GM12874 (cell line): ENCODE measurements at regions not wholly inside any gene's neighbourhood (a gene's known extent, or its start where the extent isn't known, plus 50 kb on each side); places are given as distances from the start of the nearest gene placed in this dataset.

ENCODE experiments used
- TF ChIP-seq, protein P1 (sequence below): IDR thresholded peaks from 2 replicates; pipeline ENCODE4 v1.5.1; 2011; ENCODE audit warnings: low read depth, mild to moderate bottlenecking, control low read depth, low read length, moderate library complexity; ENCODE audit not compliant: insufficient read depth

DNA sequence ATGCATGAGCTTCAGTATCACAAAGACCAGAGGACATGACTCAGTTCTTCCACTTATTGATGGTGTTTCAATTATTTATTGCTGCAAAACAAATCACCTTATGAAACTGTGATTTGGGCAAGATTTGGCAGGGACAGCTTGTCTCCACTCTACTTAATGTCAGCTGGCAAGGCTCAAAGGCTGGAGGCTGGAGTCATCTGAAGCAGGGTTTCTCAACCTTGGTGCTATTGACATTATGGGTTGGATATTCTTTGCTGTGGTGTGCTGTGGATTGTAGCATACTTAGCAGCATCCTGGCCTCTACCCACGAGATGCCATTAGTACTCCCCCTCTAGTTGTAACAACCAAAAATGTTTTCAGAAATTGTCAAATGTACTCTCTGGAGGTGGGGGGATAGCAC lies 138.8 kb upstream of the PEX5L start:
- TF ChIP-seq, protein P1, sequence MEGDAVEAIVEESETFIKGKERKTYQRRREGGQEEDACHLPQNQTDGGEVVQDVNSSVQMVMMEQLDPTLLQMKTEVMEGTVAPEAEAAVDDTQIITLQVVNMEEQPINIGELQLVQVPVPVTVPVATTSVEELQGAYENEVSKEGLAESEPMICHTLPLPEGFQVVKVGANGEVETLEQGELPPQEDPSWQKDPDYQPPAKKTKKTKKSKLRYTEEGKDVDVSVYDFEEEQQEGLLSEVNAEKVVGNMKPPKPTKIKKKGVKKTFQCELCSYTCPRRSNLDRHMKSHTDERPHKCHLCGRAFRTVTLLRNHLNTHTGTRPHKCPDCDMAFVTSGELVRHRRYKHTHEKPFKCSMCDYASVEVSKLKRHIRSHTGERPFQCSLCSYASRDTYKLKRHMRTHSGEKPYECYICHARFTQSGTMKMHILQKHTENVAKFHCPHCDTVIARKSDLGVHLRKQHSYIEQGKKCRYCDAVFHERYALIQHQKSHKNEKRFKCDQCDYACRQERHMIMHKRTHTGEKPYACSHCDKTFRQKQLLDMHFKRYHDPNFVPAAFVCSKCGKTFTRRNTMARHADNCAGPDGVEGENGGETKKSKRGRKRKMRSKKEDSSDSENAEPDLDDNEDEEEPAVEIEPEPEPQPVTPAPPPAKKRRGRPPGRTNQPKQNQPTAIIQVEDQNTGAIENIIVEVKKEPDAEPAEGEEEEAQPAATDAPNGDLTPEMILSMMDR = no peak

DNA sequence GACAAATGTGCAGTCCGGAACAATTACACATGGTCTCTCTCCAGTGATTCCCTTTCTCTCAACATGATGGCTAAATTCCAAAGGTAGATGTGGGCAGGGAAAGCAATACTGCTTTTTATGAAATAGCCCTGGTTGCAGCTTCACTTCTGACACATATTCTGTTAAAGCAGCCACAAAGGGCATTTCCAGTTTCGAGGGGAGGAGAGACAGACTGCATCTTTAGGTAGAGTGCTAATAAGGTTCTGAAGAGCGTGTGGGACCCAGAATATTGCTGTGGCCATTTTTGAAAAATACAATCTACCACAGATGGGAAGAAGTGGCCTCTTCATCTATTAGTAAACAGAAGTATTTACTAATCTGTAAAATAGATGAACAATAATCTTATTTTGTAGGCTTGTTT lies 139.3 kb upstream of the PEX5L start:
- TF ChIP-seq, protein P1 = no peak

DNA sequence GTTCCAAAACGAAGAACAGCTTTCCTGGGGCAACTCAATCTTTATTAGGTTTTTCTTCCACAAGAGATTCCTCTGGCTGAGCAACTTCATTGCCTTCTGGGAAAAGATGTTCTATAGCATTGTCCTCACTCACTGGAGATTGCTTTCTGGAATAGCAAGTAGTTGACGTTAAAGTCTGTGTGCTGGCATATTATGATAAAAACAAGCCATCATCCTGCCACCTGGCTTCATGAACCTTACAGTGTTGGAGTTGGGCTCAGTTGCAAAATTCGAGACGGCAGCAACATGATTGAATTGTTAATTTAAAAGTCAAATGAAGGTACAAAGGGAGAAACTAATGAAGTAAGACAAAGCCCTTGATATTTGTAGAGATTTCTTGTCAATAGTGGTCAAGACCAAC lies 140.5 kb upstream of the PEX5L start:
- TF ChIP-seq, protein P1 = no peak

DNA sequence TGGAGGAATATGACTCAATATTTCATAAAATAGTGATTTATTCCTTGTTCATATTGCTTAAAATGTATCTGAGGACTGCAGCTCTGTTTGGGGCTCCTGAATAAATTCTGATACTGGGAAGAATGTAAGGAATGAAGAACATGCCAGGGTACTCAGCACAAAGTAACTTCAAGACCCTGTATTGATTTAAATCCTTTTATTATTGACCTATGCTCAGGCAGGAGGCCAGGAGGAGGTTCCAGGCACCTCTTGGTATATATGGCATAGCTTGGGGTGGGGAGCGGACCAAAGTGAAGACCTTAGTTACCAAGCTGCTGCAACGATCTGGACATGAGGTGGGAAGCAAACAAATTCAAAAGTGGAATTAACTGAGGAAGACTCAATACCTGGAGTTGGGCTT lies 142.8 kb upstream of the PEX5L start:
- TF ChIP-seq, protein P1 = no peak

DNA sequence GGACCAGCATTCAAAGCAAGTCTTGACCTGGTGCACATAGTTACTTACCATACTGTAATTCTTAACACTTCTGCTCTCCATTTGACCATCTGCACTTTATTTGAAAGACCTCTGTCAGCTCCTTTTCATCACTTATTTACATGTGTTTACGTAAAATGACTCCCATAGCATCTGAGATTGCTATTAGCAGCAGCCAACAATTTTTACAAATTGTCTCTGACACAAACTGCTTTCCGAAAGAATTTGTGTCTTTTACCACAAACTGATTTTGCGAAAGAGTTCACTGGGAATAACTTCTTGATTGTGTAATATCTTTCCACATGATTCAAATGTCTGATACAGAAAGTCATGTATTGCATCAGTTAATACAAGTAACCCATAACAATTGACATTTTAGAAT lies 144.1 kb upstream of the PEX5L start:
- TF ChIP-seq, protein P1 = no peak

DNA sequence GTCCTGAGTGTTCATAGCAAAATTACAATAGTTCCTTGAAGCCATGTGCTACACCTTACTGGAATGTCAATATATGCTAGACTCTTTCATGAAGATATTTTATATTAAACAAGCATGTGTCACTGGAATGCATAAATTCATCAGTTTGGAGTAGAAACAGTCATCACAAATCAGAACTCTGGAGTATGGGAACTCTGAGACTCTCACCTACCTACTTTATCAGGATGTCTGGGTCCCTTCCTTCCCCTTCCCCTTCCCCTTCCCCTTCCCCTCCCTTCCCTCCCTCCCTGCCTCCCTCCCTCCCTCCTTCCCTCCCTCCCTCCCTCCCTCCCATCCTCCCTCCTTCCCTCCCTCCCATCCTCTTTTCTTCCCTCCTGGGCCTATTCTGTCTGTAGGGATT lies 144.7 kb upstream of the PEX5L start:
- TF ChIP-seq, protein P1 = no peak

DNA sequence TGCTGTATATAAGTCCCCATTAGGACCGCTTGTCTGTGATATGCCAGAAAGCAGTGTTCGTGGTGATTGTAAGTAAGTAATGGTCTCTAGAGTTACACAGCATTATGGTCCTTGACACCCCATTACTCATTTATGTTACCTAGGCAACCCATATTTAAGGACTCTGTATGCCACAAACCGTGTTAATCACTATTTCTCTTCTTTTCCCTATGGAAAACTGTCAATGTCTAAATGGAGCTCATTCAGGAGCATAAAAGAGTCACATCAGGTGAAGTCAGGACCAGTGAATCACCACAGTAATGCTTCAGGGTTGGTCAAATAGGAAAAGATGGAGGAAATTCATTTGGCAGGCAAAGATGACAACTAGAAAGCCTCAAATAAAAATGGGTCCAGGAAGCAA lies 146.6 kb upstream of the PEX5L start:
- TF ChIP-seq, protein P1 = no peak

DNA sequence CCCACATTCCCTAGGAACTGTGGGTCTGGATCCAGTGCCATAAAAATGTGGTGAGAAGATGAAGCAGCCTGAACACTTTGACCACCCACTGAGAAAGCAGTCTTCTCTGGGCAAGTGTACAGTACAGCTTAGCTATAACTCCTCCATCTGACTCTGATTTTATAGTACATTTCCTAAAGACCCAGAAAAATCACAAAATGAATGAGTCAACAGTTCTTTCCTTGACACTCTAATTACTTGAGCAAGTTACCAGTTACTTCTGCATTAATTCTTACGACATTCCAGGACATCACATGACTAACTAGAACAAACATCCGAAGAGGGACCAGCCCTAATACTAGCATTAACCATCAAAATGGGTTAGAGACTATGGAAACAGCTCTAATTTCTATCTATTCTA lies 148.1 kb upstream of the PEX5L start:
- TF ChIP-seq, protein P1 = no peak
